ENCODE measurements at regions not wholly inside any gene's neighbourhood (a gene's known extent, or its start where the extent isn't known, plus 50 kb on each side); places are given as distances from the start of the nearest gene placed in this dataset.

- Mint-ChIP-seq H3K4me1 (no peaks in the 10 kb centered on the region), H3K36me3 (peaks cover 12% of the 10 kb centered on the region), H3K9me3 (peaks cover 11 to 15% of the 10 kb centered on the region in 2 donors), H3K27me3 (ENCODE audit: low read depth in 2 of 2) (peaks cover 6 to 9% of the 10 kb centered on the region in 2 donors), H3K4me3 (no peak overlapping the region), H3K27ac (no peak overlapping the region)
- DNase-seq: no peak
- Histone ChIP-seq H3K4me1 (ENCODE audit: control insufficient read depth, insufficient read depth, low read length) (no peaks in the 10 kb centered on the region), H3K27me3 (ENCODE audit: control insufficient read depth, insufficient read depth, low read length) (no peaks in the 10 kb centered on the region), H3K36me3 (ENCODE audit: control insufficient read depth, insufficient read depth, low read length) (no peaks in the 10 kb centered on the region), H3K27ac (ENCODE audit: low read length) (no peak overlapping the region), H3K4me3 (ENCODE audit: low read length) (no peak overlapping the region), H3K9me3 (ENCODE audit: control insufficient read depth, insufficient read depth, low read length) (peaks cover 4% of the 10 kb centered on the region)
- 73% methylated on average over 1 of the region's 1 CpG for WGBS (ENCODE audit: insufficient coverage)
- intact Hi-C loops (cut with micrococcal nuclease): no loop called here
- ATAC-seq: no peak
- TF ChIP-seq, protein P1, sequence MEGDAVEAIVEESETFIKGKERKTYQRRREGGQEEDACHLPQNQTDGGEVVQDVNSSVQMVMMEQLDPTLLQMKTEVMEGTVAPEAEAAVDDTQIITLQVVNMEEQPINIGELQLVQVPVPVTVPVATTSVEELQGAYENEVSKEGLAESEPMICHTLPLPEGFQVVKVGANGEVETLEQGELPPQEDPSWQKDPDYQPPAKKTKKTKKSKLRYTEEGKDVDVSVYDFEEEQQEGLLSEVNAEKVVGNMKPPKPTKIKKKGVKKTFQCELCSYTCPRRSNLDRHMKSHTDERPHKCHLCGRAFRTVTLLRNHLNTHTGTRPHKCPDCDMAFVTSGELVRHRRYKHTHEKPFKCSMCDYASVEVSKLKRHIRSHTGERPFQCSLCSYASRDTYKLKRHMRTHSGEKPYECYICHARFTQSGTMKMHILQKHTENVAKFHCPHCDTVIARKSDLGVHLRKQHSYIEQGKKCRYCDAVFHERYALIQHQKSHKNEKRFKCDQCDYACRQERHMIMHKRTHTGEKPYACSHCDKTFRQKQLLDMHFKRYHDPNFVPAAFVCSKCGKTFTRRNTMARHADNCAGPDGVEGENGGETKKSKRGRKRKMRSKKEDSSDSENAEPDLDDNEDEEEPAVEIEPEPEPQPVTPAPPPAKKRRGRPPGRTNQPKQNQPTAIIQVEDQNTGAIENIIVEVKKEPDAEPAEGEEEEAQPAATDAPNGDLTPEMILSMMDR (IDR thresholded peaks at IDR 0.05): no peak
Measured at GRCh38 chr7:92976931-92977330, 140.6 kb upstream of the CDK6 start.

- Histone ChIP-seq H3K4me1 (ENCODE audit: control insufficient read depth, insufficient read depth, low read length) (no peaks in the 10 kb centered on the region), H3K4me3 (ENCODE audit: low read length) (no peak overlapping the region), H3K36me3 (ENCODE audit: control insufficient read depth, insufficient read depth, low read length) (no peaks in the 10 kb centered on the region), H3K27me3 (ENCODE audit: control insufficient read depth, insufficient read depth, low read length) (no peaks in the 10 kb centered on the region), H3K9me3 (ENCODE audit: control insufficient read depth, insufficient read depth, low read length) (peaks cover 4% of the 10 kb centered on the region), H3K27ac (ENCODE audit: low read length) (no peak overlapping the region)
- TF ChIP-seq, protein P1 (IDR thresholded peaks at IDR 0.05): no peak
- intact Hi-C loops (cut with micrococcal nuclease): no loop called here
- ATAC-seq (no peak), DNase-seq (no peak)
- peaks cover 0 to 11% of the 10 kb centered on the region in 2 donors for H3K27me3 Mint-ChIP-seq (ENCODE audit: low read depth in 2 of 2)
- 90% methylated on average over 1 of the region's 2 CpGs for WGBS (ENCODE audit: insufficient coverage)
- peaks cover 11 to 13% of the 10 kb centered on the region in 2 donors for H3K9me3 Mint-ChIP-seq
- H3K4me1 Mint-ChIP-seq: no peaks in the 10 kb centered on the region
- H3K36me3 Mint-ChIP-seq: peaks cover 12% of the 10 kb centered on the region
- H3K27ac Mint-ChIP-seq: no peak overlapping the region
- no peak overlapping the region for H3K4me3 Mint-ChIP-seq
Measured at GRCh38 chr7:92973974-92974373, 137.6 kb upstream of the CDK6 start.

DNA sequence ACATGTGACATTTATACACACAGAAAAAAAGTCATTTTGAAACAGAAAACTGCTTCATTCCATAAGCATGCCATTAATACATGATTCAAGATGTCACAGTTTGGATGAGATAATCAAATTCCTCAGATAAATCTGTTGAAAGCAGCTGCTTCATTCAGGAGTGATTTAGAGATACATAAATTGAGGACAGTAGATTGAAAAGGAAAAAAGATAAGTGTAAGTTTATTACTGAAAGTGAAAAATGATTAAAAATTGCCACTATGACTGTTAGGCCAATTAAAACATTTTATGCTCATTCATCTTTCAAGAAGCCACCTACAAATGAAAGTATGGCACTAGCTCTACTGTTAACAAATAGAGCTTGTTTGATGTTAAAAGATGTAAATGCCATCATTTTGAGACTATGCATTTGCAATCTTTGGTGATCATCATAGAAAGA is 136.9 kb upstream of the CDK6 start:
- no peak overlapping the region for H3K4me3 Mint-ChIP-seq
- H3K27ac Mint-ChIP-seq: no peak overlapping the region
- ATAC-seq (no peak), DNase-seq (no peak)
- H3K36me3 Mint-ChIP-seq: peaks cover 12% of the 10 kb centered on the region
- H3K9me3 Mint-ChIP-seq: peaks cover 9 to 10% of the 10 kb centered on the region in 2 donors
- no peaks in the 10 kb centered on the region for H3K4me1 Mint-ChIP-seq
- TF ChIP-seq, protein P1 (IDR thresholded peaks at IDR 0.05): no peak
- no peaks in the 10 kb centered on the region for H3K27me3 ChIP-seq (ENCODE audit: control insufficient read depth, insufficient read depth, low read length)
- H3K27me3 Mint-ChIP-seq (ENCODE audit: low read depth in 2 of 2): peaks cover 0 to 11% of the 10 kb centered on the region in 2 donors
- no peak overlapping the region for H3K27ac ChIP-seq (ENCODE audit: low read length)
- intact Hi-C loops (cut with micrococcal nuclease): no loop called here
- H3K4me3 ChIP-seq (ENCODE audit: low read length): no peak overlapping the region
- H3K4me1 ChIP-seq (ENCODE audit: control insufficient read depth, insufficient read depth, low read length): no peaks in the 10 kb centered on the region
- H3K36me3 ChIP-seq (ENCODE audit: control insufficient read depth, insufficient read depth, low read length): no peaks in the 10 kb centered on the region
- H3K9me3 ChIP-seq (ENCODE audit: control insufficient read depth, insufficient read depth, low read length): peaks cover 4% of the 10 kb centered on the region

GRCh38 chr7:92972441-92972840 is 136.1 kb upstream of the CDK6 start:
- Histone ChIP-seq H3K27ac (ENCODE audit: low read length) (no peak overlapping the region), H3K36me3 (ENCODE audit: control insufficient read depth, insufficient read depth, low read length) (no peaks in the 10 kb centered on the region), H3K27me3 (ENCODE audit: control insufficient read depth, insufficient read depth, low read length) (no peaks in the 10 kb centered on the region), H3K4me1 (ENCODE audit: control insufficient read depth, insufficient read depth, low read length) (no peaks in the 10 kb centered on the region), H3K4me3 (ENCODE audit: low read length) (no peak overlapping the region), H3K9me3 (ENCODE audit: control insufficient read depth, insufficient read depth, low read length) (peaks cover 4% of the 10 kb centered on the region)
- no peak overlapping the region for H3K4me3 Mint-ChIP-seq
- peaks cover 4 to 6% of the 10 kb centered on the region in 2 donors for H3K9me3 Mint-ChIP-seq
- WGBS (ENCODE audit: insufficient coverage): 100% methylated on average over 1 of the region's 3 CpGs
- DNase-seq (no peak), ATAC-seq (no peak)
- H3K27me3 Mint-ChIP-seq (ENCODE audit: low read depth in 2 of 2): peaks cover 0 to 11% of the 10 kb centered on the region in 2 donors
- H3K27ac Mint-ChIP-seq: no peak overlapping the region
- TF ChIP-seq, protein P1 (IDR thresholded peaks at IDR 0.05): no peak
- intact Hi-C loops (cut with micrococcal nuclease): no loop called here
- H3K4me1 Mint-ChIP-seq: no peaks in the 10 kb centered on the region
- peaks cover 12% of the 10 kb centered on the region for H3K36me3 Mint-ChIP-seq
